HG03565 (cell line): ENCODE measurements at regions not wholly inside any gene's neighbourhood (a gene's known extent, or its start where the extent isn't known, plus 50 kb on each side); places are given as distances from the start of the nearest gene placed in this dataset.
"Not testable (repeated sequence)": the region's sequence is repeated elsewhere in the genome, so short reads cannot be mapped to it uniquely, and the experiment has no call there.

ENCODE experiments used
- ATAC-seq: cut with Tn5 transposase; IDR thresholded peaks from one replicate; pipeline ENCODE4 v1.9.1; 2021; ENCODE audit warnings: mild to moderate bottlenecking, moderate library complexity; ENCODE audit not compliant: unreplicated experiment

DNA sequence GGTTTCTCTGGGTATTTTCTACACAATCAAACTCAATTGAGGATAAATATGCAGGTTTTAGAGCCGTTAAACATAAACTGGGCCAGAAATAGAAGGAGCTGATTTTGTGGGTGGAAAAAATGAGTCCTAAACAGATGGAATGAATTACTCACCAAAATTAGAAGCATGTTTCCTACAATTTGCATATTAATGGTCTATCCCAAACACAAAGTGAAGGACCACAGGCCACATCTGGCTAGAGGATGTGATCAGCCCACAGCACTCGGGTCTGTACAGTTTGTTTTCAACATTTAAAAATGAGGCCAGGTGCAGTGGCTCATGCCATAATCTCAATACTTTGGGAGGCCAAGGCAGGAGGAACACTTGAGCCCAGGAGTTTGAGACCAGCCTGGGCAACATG is 296.3 kb downstream of the PREX1 start:
- ATAC-seq, result no peak

- ATAC-seq, result no peak
These were observed 296.8 kb downstream of the PREX1 start for GRCh38 chr20:48530957-48531356.

DNA sequence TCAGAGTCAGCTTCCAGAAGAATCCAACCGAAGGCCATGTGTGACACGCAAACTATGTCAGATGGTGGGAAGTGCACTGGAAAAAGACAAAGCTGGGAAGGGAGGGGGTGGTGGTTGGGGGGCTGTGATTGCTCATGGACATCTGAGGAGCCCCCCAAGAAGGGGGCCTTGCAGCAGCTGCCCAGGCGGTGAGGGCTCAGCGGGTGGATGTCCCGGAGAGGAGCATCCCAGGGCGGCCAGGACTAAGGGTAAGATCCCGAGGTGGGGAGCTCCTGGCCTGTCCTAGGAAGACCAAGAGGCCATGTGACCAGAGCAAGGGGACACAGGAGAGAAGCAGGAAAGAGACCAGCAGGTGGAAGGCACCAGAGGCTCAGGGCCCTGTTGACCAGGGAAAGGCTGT is 299.5 kb downstream of the PREX1 start:
- no peak for ATAC-seq

- ATAC-seq, result no peak
These were observed 300.0 kb downstream of the PREX1 start for GRCh38 chr20:48527771-48528170.

DNA sequence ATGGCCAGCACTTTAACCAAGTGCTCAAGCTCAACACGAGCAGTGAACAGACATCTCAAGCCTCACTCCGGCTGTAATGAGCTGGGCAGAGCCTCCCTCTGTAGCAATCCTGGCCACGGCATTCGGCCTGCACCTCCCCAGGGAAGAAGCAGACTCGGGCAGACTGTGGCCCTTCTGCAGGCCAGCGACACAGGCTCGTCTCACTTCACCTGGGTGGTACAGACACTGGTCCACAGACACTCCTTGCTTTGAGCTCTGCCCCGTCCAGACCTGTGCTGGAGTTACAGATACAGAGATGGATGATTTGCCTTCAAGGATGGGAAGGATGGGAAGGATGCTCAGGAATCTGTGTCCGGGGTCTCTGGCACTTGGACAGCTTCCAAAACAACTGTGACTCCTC is 300.9 kb downstream of the PREX1 start:
- no peak for ATAC-seq

DNA sequence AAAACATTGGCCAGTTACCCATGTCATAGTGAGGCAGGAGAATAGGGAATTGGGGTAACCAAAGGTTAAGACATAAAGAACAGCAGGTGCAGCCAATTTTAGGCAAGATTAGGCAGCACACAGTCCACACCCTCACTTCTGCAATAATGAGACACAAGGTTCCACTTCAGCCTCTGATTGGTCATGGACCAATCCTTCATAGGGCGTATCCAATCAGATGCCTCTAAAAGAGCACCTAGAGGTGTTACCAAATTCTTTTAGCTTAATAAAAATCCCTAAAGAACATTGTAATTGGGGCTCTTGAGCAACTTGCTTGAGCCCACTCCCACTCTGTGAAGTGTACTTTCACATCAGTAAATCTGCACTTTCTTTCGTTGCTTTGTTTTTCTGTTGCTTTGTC is 302.4 kb downstream of the PREX1 start:
- ATAC-seq, result no peak

- no peak for ATAC-seq
These were observed 303.2 kb downstream of the PREX1 start for GRCh38 chr20:48524582-48524981.

- no peak for ATAC-seq
These were observed 304.4 kb downstream of the PREX1 start for GRCh38 chr20:48523191-48523995.

DNA sequence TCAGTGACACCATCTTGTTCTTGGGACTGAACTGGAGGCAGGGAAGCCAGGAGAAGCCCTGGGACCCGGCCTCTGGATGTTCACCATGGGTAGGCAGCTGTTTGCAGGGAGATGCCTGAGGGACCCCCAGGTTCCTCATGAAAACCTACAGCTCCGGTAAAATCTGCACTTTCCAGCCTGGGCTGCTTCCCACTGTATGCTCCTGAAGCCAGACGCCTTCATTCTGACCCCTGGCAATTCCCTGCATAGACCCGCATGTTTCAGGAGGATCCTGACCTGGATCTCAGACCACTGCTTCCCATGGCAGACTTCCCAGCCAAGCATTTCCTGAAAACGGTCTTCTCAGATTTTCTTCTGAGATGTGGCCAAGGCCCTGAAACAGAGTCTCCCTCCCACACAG is 306.7 kb downstream of the PREX1 start:
- ATAC-seq, result no peak

DNA sequence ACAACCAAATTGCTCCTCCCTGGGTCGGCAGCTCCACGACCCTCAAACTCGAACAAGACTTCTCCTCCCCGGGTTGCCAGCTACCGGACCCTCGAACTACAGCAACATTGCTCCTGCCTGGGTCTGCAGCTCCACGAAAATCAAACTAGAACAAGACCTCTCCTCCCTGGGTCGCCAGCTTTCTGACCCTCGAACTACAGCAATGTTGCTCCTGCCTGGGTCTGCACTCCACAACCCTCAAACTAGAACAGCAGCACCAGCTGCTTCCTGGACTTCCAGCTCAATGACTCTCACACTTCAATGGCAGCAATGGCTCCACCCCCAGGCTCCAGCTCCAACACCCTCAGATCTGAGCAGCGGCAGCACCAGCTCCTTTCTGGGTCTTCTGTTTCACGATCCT is 311.6 kb downstream of the PREX1 start:
- ATAC-seq, result not testable (repeated sequence)

DNA sequence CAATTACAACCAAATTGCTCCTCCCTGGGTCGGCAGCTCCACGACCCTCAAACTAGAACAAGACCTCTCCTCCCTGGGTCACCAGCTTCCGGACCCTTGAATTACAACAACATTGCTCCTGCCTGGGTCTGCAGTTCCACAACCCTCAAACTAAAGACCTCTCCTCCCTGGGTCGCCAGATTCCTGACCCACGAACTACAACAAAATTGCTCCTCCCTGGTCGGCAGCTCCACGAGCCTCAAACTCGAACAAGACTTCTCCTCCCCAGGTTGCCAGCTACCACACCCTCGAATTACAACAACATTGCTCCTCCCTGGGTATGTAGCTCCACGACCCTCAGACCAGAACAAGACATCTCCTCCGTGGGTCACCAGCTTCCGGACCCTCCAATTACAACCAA is 313.2 kb downstream of the PREX1 start:
- ATAC-seq, result not testable (repeated sequence)

DNA sequence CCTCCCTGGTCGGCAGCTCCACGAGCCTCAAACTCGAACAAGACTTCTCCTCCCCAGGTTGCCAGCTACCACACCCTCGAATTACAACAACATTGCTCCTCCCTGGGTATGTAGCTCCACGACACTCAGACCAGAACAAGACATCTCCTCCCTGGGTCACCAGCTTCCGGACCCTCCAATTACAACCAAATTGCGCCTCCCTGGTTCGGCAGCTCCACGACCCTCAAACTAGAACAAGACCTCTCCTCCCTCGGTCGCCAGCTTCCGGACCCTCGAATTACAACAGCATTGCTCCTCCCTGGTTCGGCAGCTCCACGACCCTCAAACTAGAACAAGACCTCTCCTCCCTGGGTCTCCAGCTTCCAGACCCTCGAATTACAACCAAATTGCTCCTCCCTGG is 315.3 kb downstream of the PREX1 start:
- ATAC-seq, result not testable (repeated sequence)

- ATAC-seq, result not testable (repeated sequence)
These were observed 322.7 kb downstream of the PREX1 start for GRCh38 chr20:48505066-48505465.

DNA sequence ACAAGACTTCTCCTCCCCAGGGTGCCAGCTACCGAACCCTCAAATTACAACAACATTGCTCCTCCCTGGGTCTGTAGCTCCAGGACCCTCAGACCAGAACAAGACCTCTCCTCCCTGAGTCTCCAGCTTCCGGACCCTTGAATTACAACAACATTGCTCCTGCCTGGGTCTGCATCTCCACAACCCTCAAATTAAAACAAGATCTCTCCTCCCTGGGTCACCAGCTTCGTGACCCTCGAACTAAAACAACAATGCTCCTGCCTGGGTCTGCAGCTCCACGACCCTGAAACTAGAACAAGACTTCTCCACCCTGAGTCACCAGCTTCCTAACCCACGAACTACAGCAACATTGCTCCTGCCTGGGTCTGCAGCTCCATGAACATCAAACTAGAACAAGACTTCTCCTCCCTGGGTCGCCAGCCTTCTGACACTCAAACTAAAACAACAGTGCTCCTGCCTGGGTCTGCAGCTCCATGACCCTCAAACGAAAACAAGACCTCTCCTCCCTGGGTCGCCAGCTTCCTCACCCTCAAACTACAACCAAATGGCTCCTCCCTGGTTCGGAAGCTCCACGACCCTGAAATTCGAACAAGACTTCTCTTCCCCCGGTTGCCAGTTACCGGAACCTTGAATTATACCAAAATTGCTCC is 324.5 kb downstream of the PREX1 start:
- no peak for ATAC-seq

- no peak for ATAC-seq
These were observed 325.0 kb downstream of the PREX1 start for GRCh38 chr20:48502758-48503157.

GRCh38 chr20:48502016-48502415 is 325.8 kb downstream of the PREX1 start:
- ATAC-seq, result no peak

GRCh38 chr20:48500900-48501299 is 326.9 kb downstream of the PREX1 start:
- ATAC-seq, result not testable (repeated sequence)

DNA sequence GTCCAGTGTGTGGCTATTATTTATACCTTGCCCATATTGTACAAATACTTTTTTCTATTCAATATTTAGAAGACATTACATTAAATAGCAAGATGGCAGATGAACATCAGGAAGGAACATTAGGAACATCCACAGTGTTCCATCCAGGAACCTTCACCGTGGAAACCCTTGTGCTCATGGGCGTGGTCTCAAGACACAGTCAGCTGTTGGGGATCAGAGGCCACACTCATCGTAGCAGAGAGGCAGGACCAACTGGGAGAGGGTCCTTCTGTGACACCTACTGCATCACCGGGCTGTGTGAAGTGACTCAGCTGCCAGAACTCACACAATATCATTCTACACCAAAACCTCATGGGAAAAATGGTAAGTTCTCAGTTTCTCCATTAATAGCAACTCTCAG is 328.9 kb downstream of the PREX1 start:
- ATAC-seq, result not testable (repeated sequence)

GRCh38 chr20:48498125-48498524 is 329.7 kb downstream of the PREX1 start:
- not testable (repeated sequence) for ATAC-seq

GRCh38 chr20:48493966-48494365 is 333.8 kb downstream of the PREX1 start:
- ATAC-seq, result no peak

DNA sequence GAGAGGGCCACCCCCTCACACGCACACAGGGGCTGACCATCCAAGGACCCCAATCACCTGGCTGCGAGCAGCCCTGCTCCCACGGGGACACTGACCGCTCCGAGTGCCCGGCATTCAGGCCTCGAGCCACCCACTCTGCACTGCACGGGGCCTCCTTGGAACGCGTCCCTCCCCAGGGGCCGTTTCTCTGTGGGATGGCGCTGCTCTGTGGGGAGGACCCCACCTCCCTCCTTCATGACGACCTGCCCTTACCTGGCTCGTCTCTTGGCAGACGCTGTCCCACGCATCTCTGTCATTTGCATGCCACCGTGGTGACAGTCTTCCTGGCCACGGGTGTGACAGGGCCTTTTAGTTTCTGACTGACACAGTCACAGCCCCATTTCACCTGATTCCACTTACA is 334.5 kb downstream of the PREX1 start:
- not testable (repeated sequence) for ATAC-seq

DNA sequence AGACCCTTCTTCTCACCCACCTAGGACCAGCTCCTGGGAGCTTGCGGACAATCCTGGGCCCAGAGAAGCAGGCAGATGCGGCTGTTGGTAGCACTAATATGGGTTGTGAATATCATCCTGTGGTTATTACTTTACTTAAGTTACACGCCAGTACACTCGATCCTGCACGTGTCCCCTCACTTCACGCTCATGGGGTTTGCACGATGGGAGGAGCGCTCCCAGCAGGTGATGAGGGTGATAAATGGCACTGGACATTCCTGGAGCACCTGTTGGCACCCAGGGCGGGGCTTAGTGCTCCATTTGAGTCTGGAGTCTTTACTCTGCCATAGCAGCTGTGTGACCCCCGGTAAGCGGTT is 335.1 kb downstream of the PREX1 start:
- ATAC-seq, result no peak
